Neural cell (in vitro differentiated cells): ENCODE measurements at regions not wholly inside any gene's neighbourhood (a gene's known extent, or its start where the extent isn't known, plus 50 kb on each side); places are given as distances from the start of the nearest gene placed in this dataset.
A peak's percentile ranks its signal among the peaks of the same experiment; 100 is the strongest.

Source experiments
- H2AFZ ChIP-seq: fragments of 200-600, 300-800 bp; sonication (generic), shearing (Covaris generic); 2 replicates; pipeline ENCODE4 v1.6.0; 2014; ENCODE audit warnings: low read depth, mild to moderate bottlenecking, antibody characterized with exemption, low read length, moderate library complexity
- H3F3A ChIP-seq: fragments of 200-600 bp; shearing (Covaris generic); 2 replicates; pipeline ENCODE4 v1.6.1; 2016; ENCODE audit warnings: mild to moderate bottlenecking, moderate library complexity, mixed read lengths, antibody characterized with exemption, low read length; ENCODE audit not compliant: insufficient read depth, poor library complexity, severe bottlenecking
- H3K27ac ChIP-seq: fragments of 200-600, 300-800 bp; sonication (generic), shearing (Covaris generic); 2 replicates; pipeline ENCODE4 v1.5.1; 2014; ENCODE audit warnings: mild to moderate bottlenecking, low read length, moderate library complexity
- H3K27me3 ChIP-seq: fragments of 300-800, 200-600 bp; sonication (generic), shearing (Covaris generic); 2 replicates; pipeline ENCODE4 v1.6.0; 2014; ENCODE audit warnings: mild to moderate bottlenecking, low read depth, low read length, moderate library complexity; ENCODE audit not compliant: insufficient read depth
- H3K36me3 ChIP-seq: fragments of 300-800, 200-600 bp; sonication (generic), shearing (Covaris generic); 2 replicates; pipeline ENCODE4 v1.5.1; 2014; ENCODE audit warnings: mild to moderate bottlenecking, antibody characterized with exemption, low read length, moderate library complexity; ENCODE audit not compliant: insufficient read depth
- H3K4me2 ChIP-seq: fragments of 300-800, 200-600 bp; sonication (generic), shearing (Covaris generic); 2 replicates; pipeline ENCODE4 v1.6.0; 2014; ENCODE audit warnings: mild to moderate bottlenecking, low read length
- H3K4me3 ChIP-seq: fragments of 300-800, 200-600 bp; sonication (generic), shearing (Covaris generic); 2 replicates; pipeline ENCODE4 v1.5.1; 2014; ENCODE audit warnings: mild to moderate bottlenecking, low read length, moderate library complexity
- H3K79me2 ChIP-seq: fragments of 200-600 bp; shearing (Covaris generic); replicated peaks from 2 replicates; pipeline ENCODE4 v1.6.0; 2014; ENCODE audit warnings: mild to moderate bottlenecking, low read length, moderate library complexity; ENCODE audit not compliant: insufficient read depth
- H3K9ac ChIP-seq: fragments of 300-800, 200-600 bp; sonication (generic), shearing (Covaris generic); 2 replicates; pipeline ENCODE4 v1.6.1; 2016; ENCODE audit warnings: mild to moderate bottlenecking, low read length, mixed read lengths
- H3K9me2 ChIP-seq: fragments of 200-600 bp; shearing (Covaris generic); 2 replicates; pipeline ENCODE4 v1.6.1; 2016; ENCODE audit warnings: mild to moderate bottlenecking, low read length, mixed read lengths; ENCODE audit not compliant: insufficient read depth
- H3K9me3 ChIP-seq: fragments of 200-600, 300-800 bp; sonication (generic), shearing (Covaris generic); 2 replicates; pipeline ENCODE4 v1.6.1; 2016; ENCODE audit warnings: mild to moderate bottlenecking, mixed run types, low read length, moderate library complexity, mixed read lengths
- H4K20me1 ChIP-seq: fragments of 200-600 bp; shearing (Covaris generic); 2 replicates; pipeline ENCODE4 v1.6.1; 2016; ENCODE audit warnings: mild to moderate bottlenecking, mixed run types; ENCODE audit not compliant: insufficient read depth
- CTCF ChIP-seq: fragments of 450-650 bp; IDR thresholded peaks from 2 replicates; pipeline ENCODE4 v1.5.1; 2014; ENCODE audit warnings: antibody characterized with exemption, mild to moderate bottlenecking, moderate library complexity; ENCODE audit not compliant: poor library complexity, severe bottlenecking
- EP300 ChIP-seq: fragments of 450-650 bp; conservative IDR thresholded peaks from 2 replicates; pipeline ENCODE4 v1.6.1; 2014; ENCODE audit warnings: antibody characterized with exemption, mild to moderate bottlenecking, moderate library complexity; ENCODE audit not compliant: poor library complexity, severe bottlenecking
- EZH2 ChIP-seq: fragments of 200-600, 300-800 bp; shearing (Covaris generic), sonication (generic); IDR thresholded peaks from 2 replicates; pipeline ENCODE4 v1.6.1; 2014; ENCODE audit warnings: antibody characterized with exemption, low read length, borderline replicate concordance, mild to moderate bottlenecking; ENCODE audit not compliant: insufficient read depth, poor library complexity, severe bottlenecking
- MXI1 ChIP-seq: fragments of 450-650 bp; conservative IDR thresholded peaks from 2 replicates; pipeline ENCODE4 v1.6.1; 2014; ENCODE audit warnings: antibody characterized with exemption, mild to moderate bottlenecking; ENCODE audit not compliant: poor library complexity, severe bottlenecking
- POLR2AphosphoS5 ChIP-seq: IDR thresholded peaks from 2 replicates; pipeline ENCODE4 v1.6.1; 2012
- RAD21 ChIP-seq: fragments of 450-650 bp; conservative IDR thresholded peaks from 2 replicates; pipeline ENCODE4 v1.6.1; 2014; ENCODE audit warnings: antibody characterized with exemption, mild to moderate bottlenecking, moderate library complexity
- REST ChIP-seq: IDR thresholded peaks from 2 replicates; pipeline ENCODE4 v1.6.1; 2012; ENCODE audit warnings: borderline replicate concordance
- SMC3 ChIP-seq: fragments of 450-650 bp; conservative IDR thresholded peaks from 2 replicates; pipeline ENCODE4 v1.6.1; 2014; ENCODE audit warnings: antibody characterized with exemption, mild to moderate bottlenecking, moderate library complexity; ENCODE audit not compliant: poor library complexity
- TAF1 ChIP-seq: IDR thresholded peaks from 2 replicates; pipeline ENCODE4 v1.6.1; 2012; ENCODE audit warnings: low read depth

GRCh38 chr16:73871088-73871733, 425.4 kb upstream of the PSMD7 start:
- TF ChIP-seq EZH2 (no peak), RAD21 (peak; percentile 39), SMC3 (peak; percentile 30), EP300 (peak; percentile 74), MXI1 (no peak), REST (peak; percentile 79), TAF1 (no peak), POLR2AphosphoS5 (peak; percentile 38), CTCF (no peak)

GRCh38 chr16:73869126-73869525, 427.5 kb upstream of the PSMD7 start:
- H3K79me2 ChIP-seq: peaks cover 18% of the 10 kb centered on the region
- no peak overlapping the region for H2AFZ ChIP-seq

More at GRCh38 chr16:73871088-73871733, 425.4 kb upstream of the PSMD7 start:
- H3F3A ChIP-seq: peaks cover 13% of the 10 kb centered on the region
- H3K27ac ChIP-seq: peak overlapping the region; percentile 89
- H3K79me2 ChIP-seq: peaks cover 38% of the 10 kb centered on the region
- no peaks in the 10 kb centered on the region for H4K20me1 ChIP-seq
- H2AFZ ChIP-seq: no peak overlapping the region
- no peaks in the 10 kb centered on the region for H3K9me2 ChIP-seq
- H3K4me2 ChIP-seq: peak overlapping the region; percentile 71
- H3K27me3 ChIP-seq: no peaks in the 10 kb centered on the region
- peak overlapping the region; percentile 48 for H3K4me3 ChIP-seq
- no peaks in the 10 kb centered on the region for H3K9me3 ChIP-seq
- no peaks in the 10 kb centered on the region for H3K36me3 ChIP-seq
- H3K9ac ChIP-seq: peak overlapping the region; percentile 59

More at GRCh38 chr16:73869126-73869525, 427.5 kb upstream of the PSMD7 start:
- no peak overlapping the region for H3K9ac ChIP-seq
- no peaks in the 10 kb centered on the region for H4K20me1 ChIP-seq
- H3K4me3 ChIP-seq: no peak overlapping the region
- H3K9me2 ChIP-seq: no peaks in the 10 kb centered on the region
- H3F3A ChIP-seq: peaks cover 9% of the 10 kb centered on the region
- TF ChIP-seq SMC3 (no peak), POLR2AphosphoS5 (no peak), RAD21 (no peak), EZH2 (no peak), TAF1 (no peak), MXI1 (no peak)
- H3K36me3 ChIP-seq: no peaks in the 10 kb centered on the region
- no peak overlapping the region for H3K4me2 ChIP-seq
- no peak overlapping the region for H3K27ac ChIP-seq
- H3K9me3 ChIP-seq: no peaks in the 10 kb centered on the region
- H3K27me3 ChIP-seq: no peaks in the 10 kb centered on the region
